ENCODE measurements at regions not wholly inside any gene's neighbourhood (a gene's known extent, or its start where the extent isn't known, plus 50 kb on each side); places are given as distances from the start of the nearest gene placed in this dataset.

- TF ChIP-seq NFIC (IDR thresholded peaks at IDR 0.05; ENCODE audit: borderline replicate concordance) (no peak), IRF3 (IDR thresholded peaks at IDR 0.05; ENCODE audit: low read depth, low read length) (no peak), CTCF (IDR thresholded peaks at IDR 0.05) (no peak)
Measured at GRCh38 chr7:84248267-84248666, 53.7 kb upstream of the SEMA3A start (continued).

GRCh38 chr7:84247591-84247990, 53.0 kb upstream of the SEMA3A start:
- no peaks in the 10 kb centered on the region for H3K27me3 ChIP-seq (ENCODE audit: insufficient read depth)
- TF ChIP-seq RAD21 (IDR thresholded peaks at IDR 0.05; ENCODE audit: low read length) (peak; percentile 19), CTCF (IDR thresholded peaks at IDR 0.05) (peak; percentile 22; the same call in 1 of the 2 replicates), TCF12 (IDR thresholded peaks at IDR 0.05) (0 out of 2 replicates have a peak, but pooled peaks have one; percentile 4), POLR2AphosphoS5 (IDR thresholded peaks at IDR 0.05; ENCODE audit: low read depth, low read length) (no peak), REST (IDR thresholded peaks at IDR 0.05; ENCODE audit: low read depth, low read length) (no peak), MXI1 (IDR thresholded peaks at IDR 0.05; ENCODE audit: low read depth, low read length) (no peak), TAF1 (IDR thresholded peaks at IDR 0.05; ENCODE audit: borderline replicate concordance, low read depth, low read length) (no peak)
- no peaks in the 10 kb centered on the region for H4K20me1 ChIP-seq (ENCODE audit: insufficient read depth)
- H3K36me3 ChIP-seq (replicated peaks in 1 of 2; ENCODE audit: control insufficient read depth in 1 of 2, insufficient read depth in 2 of 2, low read length in 1 of 2): no peaks in the 10 kb centered on the region
- H2AFZ ChIP-seq (ENCODE audit: low read depth): no peak overlapping the region
- 0 out of 2 replicates have a peak, but pooled peaks cover 6% of the 10 kb centered on the region for H3K9me3 ChIP-seq
- H3K9me2 ChIP-seq: no peaks in the 10 kb centered on the region
- no peak overlapping the region for H3K4me3 ChIP-seq (ENCODE audit: low read depth in 2 of 2, low read length in 1 of 2)
- H3K9ac ChIP-seq: no peak overlapping the region
- DNase-seq: no peak
- ChIA-PET POLR2A (no interaction called here), CTCF (no interaction called here)
- H3K79me2 ChIP-seq (ENCODE audit: insufficient read depth): no peaks in the 10 kb centered on the region
- no peak overlapping the region for H3K4me2 ChIP-seq
- H3F3A ChIP-seq (replicated peaks; ENCODE audit: insufficient read depth): no peaks in the 10 kb centered on the region
- WGBS (ENCODE audit: low lambda C conversion rate): 88% methylated on average over 1 of the region's 1 CpG
- no peaks in the 10 kb centered on the region; a peak in 1 of 4 replicates for H3K4me1 ChIP-seq (ENCODE audit: control insufficient read depth in 1 of 2, insufficient read depth in 2 of 2, low read depth in 1 of 2, low read length in 1 of 2)
- H3K27ac ChIP-seq (ENCODE audit: low read depth in 2 of 2, low read length in 1 of 2): no peak overlapping the region
